DOHH2 (cell line): ENCODE measurements at regions not wholly inside any gene's neighbourhood (a gene's known extent, or its start where the extent isn't known, plus 50 kb on each side); places are given as distances from the start of the nearest gene placed in this dataset.

Experiments used
- EZH2phosphoT487 ChIP-seq: fragments of 200-600 bp; sonication (generic); IDR thresholded peaks from 2 replicates; pipeline ENCODE4 v1.6.1; 2017; ENCODE audit warnings: borderline replicate concordance, mild to moderate bottlenecking, antibody characterized with exemption, low read length, moderate library complexity, mixed read lengths
- TF ChIP-seq, protein P1 (sequence below): fragments of 200-600 bp; sonication (generic); IDR thresholded peaks from one replicate; pipeline ENCODE4 v1.5.1; 2014; ENCODE audit warnings: antibody characterized with exemption, mild to moderate bottlenecking, low read depth, low read length; ENCODE audit not compliant: poor library complexity, severe bottlenecking

DNA sequence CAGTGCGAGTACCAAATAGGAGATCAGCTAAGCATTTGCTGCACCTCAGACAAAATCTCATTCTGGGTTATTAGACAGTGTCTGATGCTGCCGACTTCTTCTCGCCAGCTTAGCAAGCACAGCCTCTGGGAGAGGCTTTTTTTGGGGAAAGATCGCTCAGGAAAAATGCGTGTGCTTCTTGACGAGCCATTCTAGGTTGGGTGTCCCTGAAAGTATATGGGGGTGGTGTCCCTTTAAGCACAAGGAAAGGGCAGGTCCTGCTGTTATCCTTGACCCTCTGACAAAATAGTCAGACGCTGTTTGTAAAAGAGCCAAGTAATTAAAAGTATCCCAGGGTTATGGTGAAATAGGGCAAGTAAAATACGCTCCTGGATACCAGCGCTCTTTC, 540.1 kb upstream of the FZD8 start:
- TF ChIP-seq, protein P1, sequence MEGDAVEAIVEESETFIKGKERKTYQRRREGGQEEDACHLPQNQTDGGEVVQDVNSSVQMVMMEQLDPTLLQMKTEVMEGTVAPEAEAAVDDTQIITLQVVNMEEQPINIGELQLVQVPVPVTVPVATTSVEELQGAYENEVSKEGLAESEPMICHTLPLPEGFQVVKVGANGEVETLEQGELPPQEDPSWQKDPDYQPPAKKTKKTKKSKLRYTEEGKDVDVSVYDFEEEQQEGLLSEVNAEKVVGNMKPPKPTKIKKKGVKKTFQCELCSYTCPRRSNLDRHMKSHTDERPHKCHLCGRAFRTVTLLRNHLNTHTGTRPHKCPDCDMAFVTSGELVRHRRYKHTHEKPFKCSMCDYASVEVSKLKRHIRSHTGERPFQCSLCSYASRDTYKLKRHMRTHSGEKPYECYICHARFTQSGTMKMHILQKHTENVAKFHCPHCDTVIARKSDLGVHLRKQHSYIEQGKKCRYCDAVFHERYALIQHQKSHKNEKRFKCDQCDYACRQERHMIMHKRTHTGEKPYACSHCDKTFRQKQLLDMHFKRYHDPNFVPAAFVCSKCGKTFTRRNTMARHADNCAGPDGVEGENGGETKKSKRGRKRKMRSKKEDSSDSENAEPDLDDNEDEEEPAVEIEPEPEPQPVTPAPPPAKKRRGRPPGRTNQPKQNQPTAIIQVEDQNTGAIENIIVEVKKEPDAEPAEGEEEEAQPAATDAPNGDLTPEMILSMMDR: no peak
- TF ChIP-seq EZH2phosphoT487: no peak
